ENCODE measurements at regions not wholly inside any gene's neighbourhood (a gene's known extent, or its start where the extent isn't known, plus 50 kb on each side); places are given as distances from the start of the nearest gene placed in this dataset.
"Not testable (repeated sequence)": the region's sequence is repeated elsewhere in the genome, so short reads cannot be mapped to it uniquely, and the experiment has no call there.

DNA sequence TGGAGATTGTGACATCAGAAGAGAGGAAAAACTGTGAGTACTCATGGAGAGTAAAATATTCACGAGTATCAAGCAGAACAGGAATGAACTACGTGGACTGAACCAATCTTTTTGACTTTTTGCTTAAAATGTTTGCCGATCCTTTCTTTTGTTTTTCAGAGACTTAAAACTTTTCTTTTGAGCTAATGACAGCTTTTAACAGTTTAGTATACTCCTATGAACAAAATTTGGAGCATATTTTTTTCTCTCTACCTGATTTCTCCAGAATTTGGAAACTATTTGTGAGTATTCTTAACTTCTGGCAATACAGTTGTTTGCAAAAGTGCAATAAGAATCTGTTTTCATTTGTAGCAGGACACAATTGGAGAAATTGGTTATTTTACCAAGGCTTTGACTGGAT, 786.3 kb downstream of the SORCS1 start:
- no peak for DNase-seq

- DNase-seq, result no peak
Measured at GRCh38 chr10:106370751-106371150, 793.8 kb downstream of the SORCS1 start.

DNA sequence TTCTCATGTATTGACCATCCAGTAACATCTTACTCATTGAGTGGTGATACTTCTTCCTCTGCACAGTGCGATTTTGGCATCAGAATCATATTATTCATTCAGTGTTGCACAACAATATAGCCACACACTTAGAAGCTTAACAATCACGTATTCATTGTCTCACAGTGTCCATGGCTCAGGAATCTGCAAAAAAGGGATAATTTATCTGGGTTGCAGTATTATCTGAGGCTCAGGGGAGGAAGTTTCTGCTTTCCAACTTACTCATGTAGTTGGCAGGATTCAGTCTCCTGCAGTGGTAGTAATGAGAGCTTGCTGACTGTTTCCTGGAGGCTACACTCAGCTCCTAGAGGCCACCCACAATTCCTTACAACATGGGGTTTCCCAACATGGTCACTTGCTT, 803.6 kb downstream of the SORCS1 start:
- no peak for DNase-seq

DNA sequence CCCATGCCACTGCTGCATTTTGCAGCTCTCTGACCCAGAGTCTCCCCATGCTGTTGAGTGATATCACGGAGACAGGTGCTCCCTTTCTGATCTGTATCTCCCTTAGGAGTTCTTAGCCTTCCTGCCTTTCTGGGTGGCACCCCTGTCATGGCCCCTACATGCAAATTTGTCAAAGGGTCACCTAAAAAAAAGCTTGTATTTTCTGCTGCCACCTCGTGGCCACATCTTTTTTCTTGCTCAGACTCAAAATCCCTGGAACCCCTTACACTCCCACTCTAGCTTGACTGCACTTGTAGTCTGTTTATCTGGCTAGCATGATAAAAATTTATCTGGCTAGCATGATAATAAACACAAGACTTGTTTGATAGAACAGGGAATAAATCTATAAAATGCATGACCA, 809.1 kb downstream of the SORCS1 start:
- no peak for DNase-seq

GRCh38 chr10:106348933-106349332, 815.6 kb downstream of the SORCS1 start:
- DNase-seq, result no peak

DNA sequence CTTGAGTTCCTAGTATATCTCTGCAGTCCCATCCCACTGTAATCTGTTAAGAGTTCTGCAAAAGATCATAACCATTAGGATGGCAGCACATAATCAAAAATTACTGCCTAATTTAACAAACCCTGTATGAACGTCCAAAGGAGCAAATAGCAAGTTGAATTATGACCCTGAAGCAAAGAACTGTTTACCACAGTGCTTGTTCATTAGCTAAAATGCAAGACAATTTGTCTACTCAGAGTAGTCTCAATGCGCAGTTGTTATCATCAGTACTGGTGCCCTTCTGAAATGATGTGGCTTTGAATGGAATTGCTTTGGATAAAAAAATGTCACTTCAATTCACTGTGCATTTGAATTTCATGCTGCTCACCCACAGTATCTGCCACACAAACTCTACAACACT, 817.0 kb downstream of the SORCS1 start:
- no peak for DNase-seq

DNA sequence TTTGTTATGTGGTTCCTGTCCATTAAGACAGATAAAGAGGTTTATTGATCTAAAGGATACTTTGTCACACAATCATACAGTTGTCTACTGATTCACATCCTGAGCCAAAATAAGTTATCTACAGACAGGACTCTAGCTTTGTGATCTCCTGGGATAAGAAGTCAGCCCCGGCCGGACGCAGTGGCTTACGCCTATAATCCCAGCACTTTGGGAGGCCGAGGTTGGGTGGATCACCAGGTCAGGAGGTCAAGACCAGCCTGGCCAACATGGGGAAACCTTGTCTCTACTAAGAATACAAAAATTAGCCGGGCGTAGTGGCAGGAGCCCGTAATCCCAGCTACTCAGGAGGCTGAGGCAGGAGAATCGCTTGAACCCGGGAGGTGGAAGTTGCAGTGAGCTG, 821.0 kb downstream of the SORCS1 start:
- DNase-seq, result not testable (repeated sequence)

DNA sequence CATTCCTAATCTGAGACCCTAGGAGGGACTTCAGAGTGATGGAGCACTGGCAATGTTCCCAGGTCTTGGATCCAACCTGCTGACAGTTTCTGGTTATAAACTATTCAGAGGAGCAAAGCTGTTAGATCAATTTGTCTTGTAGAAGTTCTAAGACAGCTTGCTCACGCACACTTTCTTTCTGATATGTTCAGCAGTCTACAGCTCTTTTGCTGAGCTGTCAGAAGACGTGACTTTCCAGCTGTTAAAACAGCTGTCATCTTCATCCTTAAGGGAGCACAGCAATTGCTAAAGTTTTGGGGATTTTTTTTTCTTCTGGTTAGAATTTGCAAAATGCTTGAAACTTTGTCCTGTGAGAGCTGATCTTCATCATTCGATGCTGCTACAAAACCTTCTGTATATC, 823.1 kb downstream of the SORCS1 start:
- DNase-seq, result no peak

GRCh38 chr10:106338486-106338885, 826.0 kb downstream of the SORCS1 start:
- DNase-seq, result no peak

DNA sequence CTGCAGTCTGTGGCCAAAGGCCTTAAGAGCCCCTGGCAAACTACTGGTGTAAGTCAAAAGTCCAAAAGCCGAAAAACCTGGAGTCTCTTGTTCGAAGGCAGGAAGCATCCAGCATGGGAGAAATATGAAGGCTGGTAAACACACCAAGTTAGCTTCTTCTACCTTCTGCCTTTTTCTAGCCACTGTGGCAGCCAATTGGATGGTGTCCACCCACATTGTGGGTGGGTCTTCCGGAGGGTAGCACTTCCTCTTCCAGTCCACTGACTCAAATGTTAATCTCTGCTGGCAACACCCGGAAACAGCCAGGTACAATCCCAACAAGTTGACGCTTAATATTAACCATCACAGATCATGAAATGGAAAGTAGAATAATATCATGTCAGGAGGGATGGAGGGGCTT, 827.6 kb downstream of the SORCS1 start:
- no peak for DNase-seq

GRCh38 chr10:106327747-106328146, 836.8 kb downstream of the SORCS1 start:
- no peak for DNase-seq

GRCh38 chr10:106320876-106321275, 843.6 kb downstream of the SORCS1 start:
- DNase-seq, result no peak

GRCh38 chr10:106320078-106320477, 844.4 kb downstream of the SORCS1 start:
- no peak for DNase-seq

- DNase-seq, result no peak
Measured at GRCh38 chr10:106317554-106317953, 847.0 kb downstream of the SORCS1 start.

DNA sequence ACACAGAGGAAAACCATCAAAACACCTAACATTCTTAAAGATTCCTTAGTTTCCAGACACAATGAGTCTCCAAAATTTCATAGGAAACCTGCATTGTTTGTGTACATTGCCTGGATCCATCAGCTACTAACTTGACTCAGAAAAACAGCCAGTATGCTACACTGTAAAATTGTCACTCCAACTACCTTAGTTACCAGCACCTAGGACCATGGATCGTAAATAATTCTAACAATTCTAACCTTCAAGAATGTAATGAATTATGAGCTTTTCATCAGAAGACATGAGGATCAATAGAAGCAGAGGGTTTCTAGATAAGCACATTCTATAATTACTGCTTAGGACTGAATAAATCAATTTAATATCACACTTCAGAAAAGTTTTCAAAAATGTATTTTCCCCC, 851.5 kb downstream of the SORCS1 start:
- DNase-seq, result no peak

- no peak for DNase-seq
Measured at GRCh38 chr10:106312087-106312486, 852.4 kb downstream of the SORCS1 start.

DNA sequence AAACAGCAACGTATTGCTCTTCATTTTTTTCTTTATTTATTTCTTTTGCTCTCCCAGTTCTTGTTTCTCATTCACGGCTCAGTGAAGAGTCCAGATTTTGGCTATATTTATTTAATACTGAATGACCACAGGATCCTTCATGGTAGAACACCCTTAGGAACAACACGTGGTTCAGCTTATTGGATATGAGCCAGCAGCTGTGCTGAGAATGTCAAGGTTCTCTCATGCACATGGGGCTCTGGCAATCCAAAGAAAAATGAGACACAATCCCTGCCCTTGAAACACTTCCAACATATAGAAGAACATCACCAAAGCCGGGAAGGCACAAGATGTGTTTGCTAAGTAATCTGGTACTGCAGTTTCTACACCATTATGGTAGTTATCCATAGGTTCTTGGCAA, 852.9 kb downstream of the SORCS1 start:
- DNase-seq, result no peak

- peak; percentile 48 for DNase-seq
Measured at GRCh38 chr10:106310596-106310995, 853.9 kb downstream of the SORCS1 start.

- DNase-seq, result no peak
Measured at GRCh38 chr10:106309376-106309775, 855.1 kb downstream of the SORCS1 start.

GRCh38 chr10:106308284-106308683, 856.2 kb downstream of the SORCS1 start:
- no peak for DNase-seq

DNA sequence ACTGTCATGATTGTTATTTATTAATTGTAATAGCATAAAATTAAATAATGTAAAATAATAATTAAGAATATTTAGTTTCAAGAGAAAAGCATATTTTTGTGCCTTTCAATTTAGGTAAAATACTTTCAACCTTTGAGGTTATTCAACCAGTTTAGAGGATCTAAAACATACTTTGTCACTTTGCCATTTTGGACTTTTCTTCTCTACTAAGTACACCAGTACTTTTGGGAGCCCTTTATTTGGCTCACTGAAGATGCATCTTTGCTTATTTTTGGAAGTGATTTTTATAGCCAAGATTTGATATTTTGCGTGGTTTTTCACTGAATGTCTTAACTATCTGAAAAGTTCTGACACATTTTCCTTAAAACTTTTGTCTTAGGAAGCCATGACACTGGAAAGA, 860.5 kb downstream of the SORCS1 start:
- no peak for DNase-seq

GRCh38 chr10:106302961-106303360, 861.5 kb downstream of the SORCS1 start:
- no peak for DNase-seq

DNA sequence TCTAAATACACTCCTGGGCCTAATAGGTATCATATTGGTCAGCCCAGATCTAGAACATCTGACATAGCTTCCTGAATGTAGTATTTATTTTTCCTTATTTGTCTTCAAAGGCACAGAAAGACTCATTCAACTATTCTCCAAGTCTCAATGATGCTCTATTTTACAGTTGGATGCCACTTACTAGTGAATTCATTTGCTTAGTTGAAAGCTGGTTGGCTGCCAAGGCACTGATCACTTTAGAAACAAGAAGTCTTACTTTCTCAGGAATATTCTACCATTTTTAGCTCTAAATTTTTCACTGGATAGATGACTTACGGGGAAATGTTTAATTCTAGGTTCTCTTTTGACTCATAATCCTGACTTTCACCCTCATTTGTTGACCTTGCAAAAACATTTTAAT, 863.4 kb downstream of the SORCS1 start:
- DNase-seq, result no peak

GRCh38 chr10:106296750-106297392, 867.6 kb downstream of the SORCS1 start:
- DNase-seq, result peak; percentile 46

DNA sequence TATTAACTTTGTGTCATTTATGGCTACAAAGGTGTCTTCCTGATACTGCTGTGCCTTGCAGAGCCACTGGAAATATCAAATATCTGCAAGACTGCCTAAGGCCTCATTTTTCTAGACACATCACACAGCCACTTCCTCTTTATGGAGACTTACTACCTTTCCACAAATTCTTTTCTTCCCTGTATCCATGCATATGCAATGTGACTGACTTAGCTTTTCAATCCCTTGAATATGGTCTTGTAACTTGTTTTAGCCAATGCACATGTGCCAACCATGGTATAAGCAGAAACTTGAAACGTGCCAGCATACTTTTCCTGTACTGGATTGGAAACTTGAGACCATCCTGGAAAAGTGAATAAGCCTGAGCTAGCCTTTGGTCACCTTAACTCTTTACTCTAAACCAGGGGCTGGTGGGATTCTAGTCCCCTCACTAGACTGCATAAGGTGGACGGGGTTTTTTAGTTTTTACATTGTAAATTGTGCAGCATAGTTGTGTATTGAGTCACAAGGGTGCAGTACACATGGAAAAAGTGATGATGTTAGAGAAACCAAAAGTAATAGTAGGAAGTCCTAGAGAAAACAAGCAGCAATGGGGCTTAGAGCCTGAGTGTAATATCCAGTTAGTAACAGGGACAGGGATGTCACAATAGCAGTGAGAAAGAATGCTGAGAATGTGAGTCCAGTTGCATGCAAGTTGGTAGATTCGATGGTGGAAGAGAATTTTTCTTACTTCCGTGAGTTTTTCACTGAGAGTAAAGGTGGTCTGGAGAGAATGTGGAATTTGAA, 879.5 kb downstream of the SORCS1 start:
- no peak for DNase-seq

Measured in eye (tissue), 1 donor.